Pancreas (tissue), 10 donors: ENCODE measurements at regions not wholly inside any gene's neighbourhood (a gene's known extent, or its start where the extent isn't known, plus 50 kb on each side); places are given as distances from the start of the nearest gene placed in this dataset.

Source experiments
- ATAC-seq, 4 donors: fragments of 200-7000 bp; cut with Tn5 transposase; one replicate each; pipeline versions ENCODE4 v1.8.0 to v1.9.1; 2020; ENCODE audit warnings: mild to moderate bottlenecking in 4 of 4, moderate library complexity in 4 of 4
- DNase-seq, 6 donors: peaks; one replicate each; pipeline ENCODE4 v3.0.0-alpha.2; 2020
- FAIRE-seq: peaks from 2 replicates; lab custom pipeline; 2012; peaks lifted over from hg19 to GRCh38; lab: Jason Lieb, UNC
- H3K27ac ChIP-seq, 4 donors: fragments of 200-600 bp; sonication (generic); 1 replicate in 3 of 4; 2 replicates in 1 of 4; pipeline versions ENCODE4 v1.5.0 to v1.8.0; 2020
- H3K27me3 ChIP-seq, 4 donors: fragments of 200-600 bp; one replicate each; pipeline ENCODE4 v1.8.0; 2021
- H3K36me3 ChIP-seq, 3 donors: fragments of 200-600 bp; sonication (generic) in 1 of 3; one replicate each; pipeline versions ENCODE4 v1.5.0 to v1.8.0; 2020 to 2021
- H3K4me1 ChIP-seq, 3 donors: fragments of 200-600 bp; one replicate each; pipeline ENCODE4 v1.8.0; 2021
- H3K4me3 ChIP-seq, 4 donors: fragments of 200-600 bp; sonication (generic) in 2 of 4; one replicate each; pipeline versions ENCODE4 v1.5.0 to v1.8.0; 2020 to 2021
- H3K9me3 ChIP-seq, 4 donors: fragments of 200-600 bp; one replicate each; pipeline ENCODE4 v1.8.0; 2021
- WGBS, 2 donors: extraction: QIAGEN DNeasy Blood & Tissue Kit; methylation state at CpG; one replicate each; pipeline ENCODE4 v1.1.7; 2013; 5-methylcytosine and 5-hydroxymethylcytosine counted together
- intact Hi-C, 3 donors: fragments of 100-400 bp; cut with DNase I; formaldehyde crosslinking; loops; one replicate each; pipeline versions ENCODE4 v1.11.1 to v1.14.2; 2022
- TF ChIP-seq, protein P1 (sequence below), 4 donors: fragments of 200-600 bp; sonication (generic) in 3 of 4; IDR thresholded peaks; one replicate each; pipeline versions ENCODE4 v1.5.0 to v1.8.0; 2021; ENCODE audit warnings: antibody characterized with exemption in 4 of 4
- donor health status: healthy with polysubstance abuse.
- donor health status: DM: no; HTN: no; CAD: no; lungs with moderate emphysema.
- donor health status: DM: no; HTN: no; CAD: no.
- donor health status: control.
- donor health status: control.
- donor health status: Bipolar disorder and iron deficiency.
- donor health status: DM: yes; HTN: yes; CAD: no.
- donor health status: DM: no; HTN: no; CAD: no.
- donor health status: DM: no; HTN: no; CAD: no.
- donor health status: DM: yes; HTN: yes; CAD: no.

DNA sequence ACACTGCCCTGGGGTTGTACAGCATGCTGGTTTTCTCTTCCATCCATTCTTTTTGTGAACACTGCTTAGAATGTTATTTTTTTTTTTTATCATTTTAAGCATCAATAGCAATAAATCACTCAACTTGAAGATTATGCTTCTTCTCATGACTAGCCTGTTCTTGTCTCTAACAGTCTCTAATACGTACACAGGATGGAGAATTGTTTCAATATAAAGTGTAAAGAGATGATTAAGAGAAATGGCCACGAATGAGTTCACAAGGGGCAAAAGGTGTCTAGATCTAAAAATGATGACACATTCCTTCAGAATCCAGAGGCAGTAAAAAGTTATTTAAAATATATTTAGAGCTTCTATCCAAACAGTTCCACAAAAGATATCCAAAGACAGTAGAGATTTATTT is 390.2 kb downstream of the HDGFL1 start:
- DNase-seq (no peak), FAIRE-seq (no peak), ATAC-seq (no peak)
- Histone ChIP-seq H3K27me3 (no peaks in the 10 kb centered on the region), H3K4me3 (no peak overlapping the region), H3K27ac (no peak overlapping the region), H3K9me3 (no peaks in the 10 kb centered on the region), H3K36me3 (no peaks in the 10 kb centered on the region), H3K4me1 (no peaks in the 10 kb centered on the region)
- 51 to 61% methylated on average over 2 of the region's 2 CpGs for WGBS, 2 donors
- intact Hi-C loops, result no loop called here
- TF ChIP-seq, protein P1, sequence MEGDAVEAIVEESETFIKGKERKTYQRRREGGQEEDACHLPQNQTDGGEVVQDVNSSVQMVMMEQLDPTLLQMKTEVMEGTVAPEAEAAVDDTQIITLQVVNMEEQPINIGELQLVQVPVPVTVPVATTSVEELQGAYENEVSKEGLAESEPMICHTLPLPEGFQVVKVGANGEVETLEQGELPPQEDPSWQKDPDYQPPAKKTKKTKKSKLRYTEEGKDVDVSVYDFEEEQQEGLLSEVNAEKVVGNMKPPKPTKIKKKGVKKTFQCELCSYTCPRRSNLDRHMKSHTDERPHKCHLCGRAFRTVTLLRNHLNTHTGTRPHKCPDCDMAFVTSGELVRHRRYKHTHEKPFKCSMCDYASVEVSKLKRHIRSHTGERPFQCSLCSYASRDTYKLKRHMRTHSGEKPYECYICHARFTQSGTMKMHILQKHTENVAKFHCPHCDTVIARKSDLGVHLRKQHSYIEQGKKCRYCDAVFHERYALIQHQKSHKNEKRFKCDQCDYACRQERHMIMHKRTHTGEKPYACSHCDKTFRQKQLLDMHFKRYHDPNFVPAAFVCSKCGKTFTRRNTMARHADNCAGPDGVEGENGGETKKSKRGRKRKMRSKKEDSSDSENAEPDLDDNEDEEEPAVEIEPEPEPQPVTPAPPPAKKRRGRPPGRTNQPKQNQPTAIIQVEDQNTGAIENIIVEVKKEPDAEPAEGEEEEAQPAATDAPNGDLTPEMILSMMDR (IDR thresholded peaks at IDR 0.05), result no peak

DNA sequence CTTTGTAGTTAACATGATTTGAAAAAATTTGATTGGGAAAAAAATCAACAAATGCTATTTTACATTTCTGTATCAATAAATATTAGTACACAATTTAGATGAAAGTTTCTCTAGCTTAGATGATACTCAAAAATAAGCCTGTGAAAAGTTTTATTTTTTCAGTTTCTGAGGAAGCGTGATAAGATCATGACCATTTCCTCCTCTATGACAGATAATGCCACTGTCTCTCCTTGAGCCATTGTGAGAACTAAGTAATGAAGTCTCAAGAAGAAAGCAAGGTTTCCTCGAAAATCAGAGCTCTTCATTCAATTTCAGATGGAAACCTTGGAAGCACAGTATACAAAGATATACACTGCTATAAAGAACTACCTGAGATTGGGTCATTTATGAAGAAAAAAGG is 395.0 kb downstream of the HDGFL1 start:
- Histone ChIP-seq H3K36me3 (no peaks in the 10 kb centered on the region), H3K9me3 (no peaks in the 10 kb centered on the region), H3K27ac (no peak overlapping the region), H3K4me3 (no peak overlapping the region), H3K27me3 (no peaks in the 10 kb centered on the region), H3K4me1 (no peaks in the 10 kb centered on the region)
- intact Hi-C loops, result no loop called here
- DNase-seq (no peak), ATAC-seq (no peak), FAIRE-seq (no peak)
- 56 to 59% methylated on average over 2 of the region's 2 CpGs for WGBS, 2 donors
- TF ChIP-seq, protein P1 (IDR thresholded peaks at IDR 0.05), result no peak

DNA sequence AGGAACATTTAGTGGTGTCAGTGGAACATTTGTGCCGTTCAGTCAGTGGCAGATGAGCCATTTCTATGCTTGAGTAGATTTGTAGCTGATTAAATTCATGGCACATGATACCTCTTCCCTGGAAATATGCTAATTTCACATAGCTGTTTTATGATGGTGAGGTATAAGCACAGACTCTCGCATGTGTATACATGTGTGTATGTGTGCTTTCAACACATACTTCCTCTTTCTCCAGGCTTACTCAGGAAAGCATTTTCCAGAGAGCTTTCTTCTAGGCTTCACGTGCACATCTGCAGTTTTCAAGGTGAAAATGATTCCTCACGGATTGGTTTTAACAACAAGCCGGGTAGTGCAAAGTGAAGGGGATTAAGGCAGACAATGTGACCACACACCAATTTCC is 396.5 kb downstream of the HDGFL1 start:
- WGBS, 2 donors, result 43 to 63% methylated on average over 5 of the region's 5 CpGs
- Histone ChIP-seq H3K9me3 (no peaks in the 10 kb centered on the region), H3K4me1 (no peaks in the 10 kb centered on the region), H3K27me3 (no peaks in the 10 kb centered on the region), H3K27ac (no peak overlapping the region), H3K36me3 (no peaks in the 10 kb centered on the region), H3K4me3 (no peak overlapping the region)
- ATAC-seq, result no peak
- intact Hi-C loops, result no loop called here
- TF ChIP-seq, protein P1 (IDR thresholded peaks at IDR 0.05), result no peak
- FAIRE-seq, result no peak
- no peak for DNase-seq

DNA sequence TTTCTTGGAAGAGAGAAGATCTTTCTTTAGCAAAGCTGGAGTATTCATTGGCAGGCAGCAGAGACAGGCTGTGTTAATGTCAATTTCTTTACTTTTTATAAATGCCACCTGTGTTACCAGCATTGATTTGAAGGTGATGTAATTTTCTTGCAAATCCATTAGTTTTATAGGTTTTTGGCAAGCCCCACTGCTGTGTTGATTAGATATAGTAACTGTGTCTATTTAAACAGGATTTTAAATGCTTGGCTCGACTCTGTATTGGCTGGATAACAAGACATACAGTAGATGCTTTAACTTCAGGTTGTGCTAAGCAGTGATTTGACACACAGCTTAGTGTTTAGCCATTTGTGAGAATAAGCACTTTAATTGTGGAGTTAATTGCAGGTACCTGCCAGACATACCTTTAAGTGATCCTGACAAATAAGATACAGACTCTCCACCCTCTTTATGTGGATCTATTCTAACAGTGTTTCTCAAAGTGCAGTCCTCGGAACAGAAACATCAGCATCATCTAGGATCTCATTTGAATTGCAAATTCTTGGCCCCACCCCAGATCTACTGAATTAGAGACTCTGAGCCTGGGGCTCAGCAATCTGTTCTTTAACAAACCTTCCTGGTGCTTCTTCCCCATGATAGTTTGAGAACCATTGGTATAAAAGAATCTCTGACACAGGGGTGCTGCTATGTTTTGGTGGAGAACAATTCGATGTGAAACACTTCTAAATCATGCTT is 397.5 kb downstream of the HDGFL1 start:
- intact Hi-C loops, result no loop called here
- Histone ChIP-seq H3K27me3 (no peaks in the 10 kb centered on the region), H3K4me3 (no peak overlapping the region), H3K36me3 (no peaks in the 10 kb centered on the region), H3K27ac (no peak overlapping the region), H3K4me1 (no peaks in the 10 kb centered on the region), H3K9me3 (no peaks in the 10 kb centered on the region)
- TF ChIP-seq, protein P1 (IDR thresholded peaks at IDR 0.05), result no peak
- no peak for FAIRE-seq
- ATAC-seq, result no peak
- 38 to 42% methylated on average over 3 of the region's 3 CpGs for WGBS, 2 donors
- no peak for DNase-seq

DNA sequence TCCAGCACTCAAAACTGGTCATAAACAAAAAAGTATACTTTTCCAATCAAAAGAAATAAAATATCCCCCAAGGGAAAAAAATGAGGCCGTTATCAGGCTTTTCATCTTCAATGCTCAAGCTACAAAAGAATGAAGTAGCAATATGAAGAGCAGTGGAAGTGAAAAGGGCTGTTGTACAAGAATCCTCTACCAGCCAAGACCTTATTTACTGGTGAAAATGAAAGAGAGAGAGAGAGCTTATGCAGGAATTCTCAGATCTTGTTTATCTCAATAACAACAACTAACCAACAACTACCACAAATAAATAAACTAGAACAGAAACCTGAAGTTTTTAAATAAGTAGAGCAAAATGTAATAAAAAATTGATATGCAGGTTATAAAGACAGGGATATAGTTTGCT is 400.6 kb downstream of the HDGFL1 start:
- TF ChIP-seq, protein P1 (IDR thresholded peaks at IDR 0.05), result no peak
- 59 to 76% methylated on average over 1 of the region's 1 CpG for WGBS, 2 donors
- Histone ChIP-seq H3K36me3 (no peaks in the 10 kb centered on the region), H3K27me3 (no peaks in the 10 kb centered on the region), H3K4me3 (no peak overlapping the region), H3K9me3 (no peaks in the 10 kb centered on the region), H3K27ac (no peak overlapping the region), H3K4me1 (no peaks in the 10 kb centered on the region)
- no peak for ATAC-seq
- intact Hi-C loops, result no loop called here
- FAIRE-seq, result no peak
- no peak for DNase-seq
